Right lobe of liver (tissue), 6 donors: ENCODE measurements at regions not wholly inside any gene's neighbourhood (a gene's known extent, or its start where the extent isn't known, plus 50 kb on each side); places are given as distances from the start of the nearest gene placed in this dataset.

ENCODE experiments used
- ATAC-seq, 4 donors: fragments of 200-7000 bp; cut with Tn5 transposase; one replicate each; pipeline ENCODE4 v1.9.1; 2020; ENCODE audit warnings: mild to moderate bottlenecking in 4 of 4, moderate library complexity in 4 of 4
- DNase-seq, 3 donors: peaks; one replicate each; pipeline ENCODE4 v3.0.0-alpha.2; 2020
- H3K27ac ChIP-seq, 3 donors: fragments of 200-600 bp; one replicate each; pipeline ENCODE4 v1.8.0; 2022
- H3K27me3 ChIP-seq, 2 donors: fragments of 200-600 bp; one replicate each; pipeline ENCODE4 v1.8.0; 2022
- H3K36me3 ChIP-seq, 4 donors: fragments of 200-600 bp; sonication (generic) in 1 of 4; one replicate each; pipeline versions ENCODE4 v1.5.1 to v1.8.0; 2017 to 2022; ENCODE audit warnings: control low read depth in 1 of 4
- H3K4me1 ChIP-seq, 4 donors: fragments of 200-600 bp; sonication (generic) in 1 of 4; one replicate each; pipeline versions ENCODE4 v1.5.1 to v1.8.0; 2017 to 2022; ENCODE audit warnings: control low read depth in 1 of 4
- H3K4me3 ChIP-seq, 3 donors: fragments of 200-600 bp; one replicate each; pipeline ENCODE4 v1.8.0; 2022
- H3K9me3 ChIP-seq, 4 donors: fragments of 200-600 bp; sonication (generic) in 1 of 4; one replicate each; pipeline versions ENCODE4 v1.5.1 to v1.8.0; 2017 to 2022; ENCODE audit warnings: control low read depth in 1 of 4
- POLR2A ChIP-seq: fragments of 450-650 bp; IDR thresholded peaks from one replicate; pipeline ENCODE4 v1.6.1; 2017; ENCODE audit warnings: antibody characterized with exemption, mild to moderate bottlenecking
- WGBS: methylation state at CpG from one replicate; pipeline ENCODE4 v1.1.6; 2018; ENCODE audit warnings: low coverage, low lambda C conversion rate; ENCODE audit not compliant: insufficient coverage; ENCODE audit errors: missing lambda C conversion rate; 5-methylcytosine and 5-hydroxymethylcytosine counted together
- intact Hi-C, 2 donors: fragments of 100-400 bp; cut with DNase I; formaldehyde crosslinking; loops; one replicate each; pipeline versions ENCODE4 v1.11.2 to v1.14.1; 2022
- TF ChIP-seq, protein P1 (sequence below), 4 donors: fragments of 200-600 bp in 3 of 4; fragments of 450-650 bp in 1 of 4; IDR thresholded peaks; one replicate each; pipeline versions ENCODE4 v1.5.1 to v1.8.0; 2016 to 2022; ENCODE audit warnings: antibody characterized with exemption in 4 of 4, mild to moderate bottlenecking in 2 of 4
- donor health status: DM: no; HTN: yes; CAD: no.
- donor health status: DM: no; HTN: no; CAD: no.
- donor health status: DM: no; HTN: no; CAD: no.
- donor health status: DM: no; HTN: yes; CAD: no.
- donor health status: DM: no; HTN: yes; CAD: no.

DNA sequence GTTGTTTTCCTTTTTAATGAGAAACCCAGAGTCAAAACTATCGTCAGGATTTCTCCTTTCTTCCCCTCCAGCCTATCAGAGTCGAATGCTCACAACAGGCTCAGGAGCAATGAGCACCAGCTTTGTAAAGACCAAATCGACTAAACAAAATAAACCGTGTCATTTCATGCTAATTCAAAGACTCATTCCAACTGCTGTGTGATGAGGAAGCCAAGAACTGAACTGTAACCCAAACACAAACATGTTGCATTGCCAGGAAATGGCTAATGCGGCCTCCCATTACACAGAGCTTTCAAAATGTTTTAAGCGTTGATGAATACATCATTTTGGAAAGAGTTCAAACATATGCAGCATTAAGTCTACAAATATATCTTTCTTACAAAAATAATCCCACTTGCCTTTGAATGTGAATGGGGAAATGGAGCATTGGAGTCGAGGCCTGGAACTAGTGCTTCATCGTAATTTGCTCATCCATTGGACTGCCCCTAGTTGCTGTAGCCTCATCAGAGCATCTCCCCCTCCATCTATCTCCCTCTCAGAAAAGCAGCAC, 349.5 kb downstream of the GXYLT1 start:
- no peaks in the 10 kb centered on the region for H3K9me3 ChIP-seq
- H3K36me3 ChIP-seq: no peaks in the 10 kb centered on the region
- H3K27ac ChIP-seq: peak overlapping the region in 1 of 3 donors; percentile 8
- peak in 2 of 4 donors; percentile 22 to 32 for ATAC-seq
- TF ChIP-seq, protein P1, sequence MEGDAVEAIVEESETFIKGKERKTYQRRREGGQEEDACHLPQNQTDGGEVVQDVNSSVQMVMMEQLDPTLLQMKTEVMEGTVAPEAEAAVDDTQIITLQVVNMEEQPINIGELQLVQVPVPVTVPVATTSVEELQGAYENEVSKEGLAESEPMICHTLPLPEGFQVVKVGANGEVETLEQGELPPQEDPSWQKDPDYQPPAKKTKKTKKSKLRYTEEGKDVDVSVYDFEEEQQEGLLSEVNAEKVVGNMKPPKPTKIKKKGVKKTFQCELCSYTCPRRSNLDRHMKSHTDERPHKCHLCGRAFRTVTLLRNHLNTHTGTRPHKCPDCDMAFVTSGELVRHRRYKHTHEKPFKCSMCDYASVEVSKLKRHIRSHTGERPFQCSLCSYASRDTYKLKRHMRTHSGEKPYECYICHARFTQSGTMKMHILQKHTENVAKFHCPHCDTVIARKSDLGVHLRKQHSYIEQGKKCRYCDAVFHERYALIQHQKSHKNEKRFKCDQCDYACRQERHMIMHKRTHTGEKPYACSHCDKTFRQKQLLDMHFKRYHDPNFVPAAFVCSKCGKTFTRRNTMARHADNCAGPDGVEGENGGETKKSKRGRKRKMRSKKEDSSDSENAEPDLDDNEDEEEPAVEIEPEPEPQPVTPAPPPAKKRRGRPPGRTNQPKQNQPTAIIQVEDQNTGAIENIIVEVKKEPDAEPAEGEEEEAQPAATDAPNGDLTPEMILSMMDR (IDR thresholded peaks at IDR 0.05): no peak
- TF ChIP-seq POLR2A: no peak
- intact Hi-C loops: no loop called here
- H3K4me3 ChIP-seq: no peak overlapping the region
- no peaks in the 10 kb centered on the region for H3K4me1 ChIP-seq
- DNase-seq: no peak
- H3K27me3 ChIP-seq: no peaks in the 10 kb centered on the region
- 40% methylated on average over 8 of the region's 8 CpGs for WGBS

DNA sequence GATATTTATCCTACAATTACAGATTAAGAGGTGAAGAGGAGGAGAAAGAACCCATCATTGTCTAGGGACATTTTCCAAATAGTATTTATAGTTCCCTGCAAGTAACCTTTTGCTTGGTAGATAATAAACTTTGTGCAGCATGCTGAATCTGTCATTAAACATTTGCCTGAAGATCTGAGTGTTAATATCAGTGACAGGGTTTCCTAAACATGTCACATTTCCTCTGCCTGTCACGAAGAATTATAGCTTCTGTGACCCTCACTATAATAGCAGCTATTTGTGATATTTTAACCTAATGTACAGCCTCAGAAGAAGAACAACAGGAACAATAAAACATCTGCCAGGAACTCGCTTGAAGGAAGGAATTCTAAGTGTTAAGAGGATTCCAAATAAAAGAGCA, 350.3 kb downstream of the GXYLT1 start:
- TF ChIP-seq, protein P1 (IDR thresholded peaks at IDR 0.05): no peak
- no peak for TF ChIP-seq POLR2A
- H3K4me3 ChIP-seq: no peak overlapping the region

DNA sequence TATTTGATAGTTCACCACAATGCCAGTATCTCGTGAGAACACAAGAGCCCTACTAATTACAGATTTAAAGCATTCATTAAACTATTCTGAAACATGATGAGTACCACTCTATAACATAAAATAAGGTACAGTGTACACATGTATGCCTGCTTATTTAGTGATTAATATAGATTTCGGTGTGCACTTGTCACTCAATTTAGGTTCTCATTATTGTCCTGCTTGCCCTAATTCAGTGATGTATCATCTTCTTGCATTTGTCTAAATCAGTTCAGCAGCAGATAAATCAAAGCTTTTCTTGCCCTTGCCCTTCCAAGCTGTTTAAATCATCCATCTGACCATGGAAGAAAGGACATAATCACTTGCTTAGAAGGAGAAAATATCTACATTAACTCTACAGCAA, 359.7 kb downstream of the GXYLT1 start:
- ATAC-seq: no peak
- TF ChIP-seq, protein P1 (IDR thresholded peaks at IDR 0.05): no peak
- TF ChIP-seq POLR2A: no peak
- Histone ChIP-seq H3K4me1 (no peaks in the 10 kb centered on the region), H3K4me3 (no peak overlapping the region), H3K27me3 (no peaks in the 10 kb centered on the region), H3K27ac (no peak overlapping the region), H3K36me3 (no peaks in the 10 kb centered on the region), H3K9me3 (peaks cover 0 to 7% (median 0%) of the 10 kb centered on the region in 4 donors)
- intact Hi-C loops: no loop called here
- WGBS: 50% methylated on average over 2 of the region's 2 CpGs
- no peak for DNase-seq

More for the DNA sequence above, 350.3 kb downstream of the GXYLT1 start:
- H3K36me3 ChIP-seq: no peaks in the 10 kb centered on the region
- DNase-seq (no peak), ATAC-seq (peak; percentile 28 to 84 (median 58))
- intact Hi-C loops: no loop called here
- no peaks in the 10 kb centered on the region for H3K9me3 ChIP-seq
- no peaks in the 10 kb centered on the region for H3K4me1 ChIP-seq
- no peaks in the 10 kb centered on the region for H3K27me3 ChIP-seq
- 21% methylated on average over 2 of the region's 2 CpGs for WGBS
- H3K27ac ChIP-seq: peak overlapping the region in 1 of 3 donors; percentile 8

DNA sequence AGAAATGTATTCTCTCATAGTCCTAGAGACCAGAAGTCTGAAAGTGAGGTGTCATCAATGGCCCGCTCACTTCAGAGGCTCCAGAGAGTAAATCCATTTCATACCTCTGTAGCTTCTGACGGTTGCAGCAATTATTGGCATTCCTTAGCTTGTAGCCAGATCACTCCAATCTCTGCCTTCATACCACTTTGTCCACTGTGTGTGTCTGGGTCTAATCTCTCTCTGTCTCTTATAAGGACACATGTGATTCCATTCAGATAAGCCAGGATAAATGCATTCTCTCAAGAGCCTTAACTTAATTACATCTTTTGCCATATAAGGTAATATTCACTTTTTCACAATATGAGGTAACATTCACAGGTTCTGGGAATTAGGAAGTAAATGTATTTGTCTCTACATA, 365.7 kb downstream of the GXYLT1 start:
- DNase-seq: no peak
- no peak overlapping the region for H3K4me3 ChIP-seq
- H3K27ac ChIP-seq: no peak overlapping the region
- no peaks in the 10 kb centered on the region for H3K4me1 ChIP-seq
- peaks cover 0 to 7% (median 0%) of the 10 kb centered on the region in 4 donors for H3K9me3 ChIP-seq
- intact Hi-C loops: no loop called here
- H3K27me3 ChIP-seq: no peaks in the 10 kb centered on the region
- H3K36me3 ChIP-seq: no peaks in the 10 kb centered on the region
- no peak for ATAC-seq
- 49% methylated on average over 2 of the region's 2 CpGs for WGBS
- TF ChIP-seq, protein P1 (IDR thresholded peaks at IDR 0.05): no peak
- no peak for TF ChIP-seq POLR2A
